Mesenchymal stem cell (in vitro differentiated cells and primary cell): ENCODE measurements at regions not wholly inside any gene's neighbourhood (a gene's known extent, or its start where the extent isn't known, plus 50 kb on each side); places are given as distances from the start of the nearest gene placed in this dataset.
"Not testable (repeated sequence)": the region's sequence is repeated elsewhere in the genome, so short reads cannot be mapped to it uniquely, and the experiment has no call there.

Source experiments
- DNase-seq: peaks from one replicate; pipeline ENCODE4 v3.0.0-alpha.2; 2013
- H2AFZ ChIP-seq: one replicate; pipeline ENCODE4 v1.6.1; 2013; ENCODE audit warnings: low read depth, mild to moderate bottlenecking, control low read depth, inconsistent platforms, low read length, moderate library complexity
- H2AK5ac ChIP-seq: 2 replicates; pipeline ENCODE4 v1.6.1; 2013; ENCODE audit warnings: low read length, moderate library complexity, mild to moderate bottlenecking, inconsistent platforms; ENCODE audit not compliant: severe bottlenecking
- H2BK120ac ChIP-seq: one replicate; pipeline ENCODE4 v1.6.1; 2013; ENCODE audit warnings: low read depth, mild to moderate bottlenecking, inconsistent platforms, low read length, moderate library complexity
- H2BK12ac ChIP-seq, 2 experiments: one replicate each; pipeline ENCODE4 v1.6.1; 2013; ENCODE audit warnings: inconsistent platforms in 2 of 2, low read length in 2 of 2, mild to moderate bottlenecking in 2 of 2, moderate library complexity in 2 of 2, control low read depth in 1 of 2
- H2BK15ac ChIP-seq: one replicate; pipeline ENCODE4 v1.6.1; 2013; ENCODE audit warnings: mild to moderate bottlenecking, low read depth, inconsistent platforms; ENCODE audit not compliant: poor library complexity, severe bottlenecking
- H2BK5ac ChIP-seq: 2 replicates; pipeline ENCODE4 v1.6.1; 2013; ENCODE audit warnings: low read depth, mild to moderate bottlenecking, low read length, control low read depth, inconsistent platforms; ENCODE audit not compliant: poor library complexity, severe bottlenecking
- H3K14ac ChIP-seq, 2 experiments: one replicate each; pipeline ENCODE4 v1.6.1; 2013; ENCODE audit warnings: inconsistent platforms in 2 of 2, low read length in 2 of 2, control low read depth in 1 of 2, mild to moderate bottlenecking in 1 of 2, moderate library complexity in 1 of 2
- H3K18ac ChIP-seq, 2 experiments: one replicate each; pipeline ENCODE4 v1.6.1; 2013; ENCODE audit warnings: inconsistent platforms in 2 of 2, low read length in 2 of 2, control low read depth in 1 of 2, low read depth in 1 of 2, mild to moderate bottlenecking in 1 of 2
- H3K23ac ChIP-seq, 2 experiments: one replicate each; pipeline ENCODE4 v1.6.1; 2013; ENCODE audit warnings: inconsistent platforms in 2 of 2, low read length in 2 of 2, mild to moderate bottlenecking in 2 of 2, moderate library complexity in 2 of 2, control low read depth in 1 of 2
- H3K27ac ChIP-seq: 2 replicates; pipeline ENCODE4 v1.5.1; 2013; ENCODE audit warnings: mild to moderate bottlenecking, moderate library complexity, low read length, control low read depth, inconsistent platforms; ENCODE audit not compliant: poor library complexity, severe bottlenecking
- H3K27me3 ChIP-seq, 2 experiments: 2 replicates each; pipeline versions ENCODE4 v1.6.1 to v1.7.0; 2013; ENCODE audit warnings: low read length in 2 of 2, mild to moderate bottlenecking in 2 of 2, moderate library complexity in 2 of 2, control low read depth in 1 of 2, inconsistent platforms in 1 of 2; ENCODE audit not compliant: control insufficient read depth in 1 of 2, insufficient read depth in 1 of 2
- H3K36me3 ChIP-seq, 2 experiments: 2 replicates each; pipeline versions ENCODE4 v1.6.1 to v1.7.0; 2013; ENCODE audit warnings: low read length in 2 of 2, control low read depth in 1 of 2, inconsistent platforms in 1 of 2, low read depth in 1 of 2, mild to moderate bottlenecking in 1 of 2; ENCODE audit not compliant: insufficient read depth in 2 of 2, control insufficient read depth in 1 of 2
- H3K4ac ChIP-seq, 2 experiments: one replicate each; pipeline ENCODE4 v1.6.1; 2013; ENCODE audit warnings: inconsistent platforms in 2 of 2, low read length in 2 of 2, mild to moderate bottlenecking in 2 of 2, moderate library complexity in 2 of 2, control low read depth in 1 of 2, low read depth in 1 of 2
- H3K4me1 ChIP-seq: 2 replicates; pipeline ENCODE4 v1.6.1; 2013; ENCODE audit warnings: low read depth, low read length, control low read depth; ENCODE audit not compliant: control insufficient read depth, insufficient read depth
- H3K4me2 ChIP-seq: 2 replicates; pipeline ENCODE4 v1.6.1; 2013; ENCODE audit warnings: low read length, mild to moderate bottlenecking, inconsistent platforms; ENCODE audit not compliant: poor library complexity, severe bottlenecking
- H3K4me3 ChIP-seq, 2 experiments: 2 replicates each; pipeline versions ENCODE4 v1.5.1 to v1.7.0; 2013; ENCODE audit warnings: low read length in 2 of 2, mild to moderate bottlenecking in 2 of 2, control low read depth in 1 of 2, low read depth in 1 of 2; ENCODE audit not compliant: insufficient read depth in 1 of 2
- H3K79me1 ChIP-seq: replicated peaks from 2 replicates; pipeline ENCODE4 v1.6.1; 2013; ENCODE audit warnings: mild to moderate bottlenecking, control low read depth, low read length, inconsistent platforms; ENCODE audit not compliant: poor library complexity, severe bottlenecking
- H3K9ac ChIP-seq: 2 replicates; pipeline ENCODE4 v1.7.0; 2013; ENCODE audit warnings: mild to moderate bottlenecking, low read length, moderate library complexity
- H3K9me3 ChIP-seq: 2 replicates; pipeline ENCODE4 v1.7.0; 2013; ENCODE audit warnings: mild to moderate bottlenecking, low read length; ENCODE audit not compliant: control insufficient read depth
- H4K8ac ChIP-seq: one replicate; pipeline ENCODE4 v1.6.1; 2013; ENCODE audit warnings: inconsistent platforms, mild to moderate bottlenecking, low read length, moderate library complexity
- H4K91ac ChIP-seq: one replicate; pipeline ENCODE4 v1.6.1; 2013; ENCODE audit warnings: mild to moderate bottlenecking, low read length, inconsistent platforms
- WGBS: methylation state at CpG from one replicate; pipeline ENCODE4 v1.1.7; 2013; ENCODE audit warnings: mixed read lengths; 5-methylcytosine and 5-hydroxymethylcytosine counted together

GRCh38 chrX:66760651-66761050 lies 121.8 kb upstream of the EDA2R start:
- 29% methylated on average over 1 of the region's 1 CpG for WGBS
- no peak overlapping the region for H2BK12ac ChIP-seq
- no peak overlapping the region for H3K4me2 ChIP-seq
- H3K9ac ChIP-seq, result no peak overlapping the region
- H2BK120ac ChIP-seq, result no peak overlapping the region
- H3K79me1 ChIP-seq, result no peaks in the 10 kb centered on the region
- H3K23ac ChIP-seq, result no peak overlapping the region
- no peaks in the 10 kb centered on the region for H3K9me3 ChIP-seq
- no peak overlapping the region for H3K4me3 ChIP-seq
- H3K18ac ChIP-seq, result no peak overlapping the region
- H3K4ac ChIP-seq, result no peak overlapping the region
- H3K27ac ChIP-seq, result no peak overlapping the region
- H4K91ac ChIP-seq, result no peak overlapping the region
- H3K14ac ChIP-seq, result no peak overlapping the region
- H4K8ac ChIP-seq, result no peak overlapping the region
- H2BK5ac ChIP-seq, result no peak overlapping the region
- H2BK15ac ChIP-seq, result no peak overlapping the region
- H3K36me3 ChIP-seq, result no peaks in the 10 kb centered on the region
- no peaks in the 10 kb centered on the region for H3K27me3 ChIP-seq
- no peaks in the 10 kb centered on the region for H3K4me1 ChIP-seq
- no peak overlapping the region for H2AK5ac ChIP-seq
- H2AFZ ChIP-seq, result no peak overlapping the region
- DNase-seq, result peak; percentile 1

GRCh38 chrX:66756717-66757116 lies 117.8 kb upstream of the EDA2R start:
- Histone ChIP-seq H2BK120ac (no peak overlapping the region), H3K36me3 (no peaks in the 10 kb centered on the region), H3K23ac (no peak overlapping the region), H4K91ac (no peak overlapping the region), H4K8ac (no peak overlapping the region), H3K9ac (no peak overlapping the region), H3K4ac (no peak overlapping the region), H3K4me1 (no peaks in the 10 kb centered on the region), H2AK5ac (no peak overlapping the region), H3K14ac (no peak overlapping the region), H2AFZ (no peak overlapping the region), H3K4me3 (no peak overlapping the region), H2BK5ac (no peak overlapping the region), H3K4me2 (no peak overlapping the region), H3K27me3 (no peaks in the 10 kb centered on the region), H2BK15ac (no peak overlapping the region), H3K27ac (no peak overlapping the region), H3K79me1 (no peaks in the 10 kb centered on the region), H2BK12ac (no peak overlapping the region), H3K18ac (no peak overlapping the region), H3K9me3 (no peaks in the 10 kb centered on the region)
- no peak for DNase-seq
- no CpG with 5 or more reads among the region's 1 CpG for WGBS

- Histone ChIP-seq H3K9me3 (no peaks in the 10 kb centered on the region), H2BK5ac (no peak overlapping the region), H2AFZ (no peak overlapping the region), H3K4me1 (no peaks in the 10 kb centered on the region), H2BK15ac (no peak overlapping the region), H4K8ac (no peak overlapping the region), H3K14ac (no peak overlapping the region), H2BK12ac (no peak overlapping the region), H4K91ac (no peak overlapping the region), H2BK120ac (no peak overlapping the region), H3K27ac (no peak overlapping the region), H3K4ac (no peak overlapping the region), H3K79me1 (no peaks in the 10 kb centered on the region), H2AK5ac (no peak overlapping the region), H3K9ac (no peak overlapping the region), H3K4me2 (no peak overlapping the region), H3K4me3 (no peak overlapping the region), H3K36me3 (no peaks in the 10 kb centered on the region), H3K18ac (no peak overlapping the region), H3K23ac (no peak overlapping the region), H3K27me3 (no peaks in the 10 kb centered on the region)
- no peak for DNase-seq
- 75% methylated on average over 2 of the region's 2 CpGs for WGBS
Measured at GRCh38 chrX:66751136-66751782, 112.4 kb upstream of the EDA2R start.

GRCh38 chrX:66744519-66744918 lies 105.6 kb upstream of the EDA2R start:
- H3K9ac ChIP-seq, H2AFZ ChIP-seq, H3K4me3 ChIP-seq, H2BK5ac ChIP-seq, H3K18ac ChIP-seq, H2AK5ac ChIP-seq, H3K9me3 ChIP-seq, H2BK12ac ChIP-seq, H3K23ac ChIP-seq, H3K79me1 ChIP-seq, H2BK120ac ChIP-seq, H4K8ac ChIP-seq, DNase-seq, H3K4me2 ChIP-seq, H3K27me3 ChIP-seq, H3K4ac ChIP-seq, H4K91ac ChIP-seq, H3K36me3 ChIP-seq, H2BK15ac ChIP-seq, H3K27ac ChIP-seq, H3K4me1 ChIP-seq, H3K14ac ChIP-seq: not testable (repeated sequence)
- WGBS, result no CpG with 5 or more reads among the region's 1 CpG
